Right lobe of liver (tissue), 4 donors: ENCODE measurements at regions not wholly inside any gene's neighbourhood (a gene's known extent, or its start where the extent isn't known, plus 50 kb on each side); places are given as distances from the start of the nearest gene placed in this dataset.

ENCODE experiments used
- CTCF ChIP-seq, 4 donors: fragments of 200-600 bp in 3 of 4; fragments of 450-650 bp in 1 of 4; IDR thresholded peaks; one replicate each; pipeline versions ENCODE4 v1.5.1 to v1.8.0; 2016 to 2022; ENCODE audit warnings: antibody characterized with exemption in 4 of 4, mild to moderate bottlenecking in 2 of 4
- POLR2A ChIP-seq: fragments of 450-650 bp; IDR thresholded peaks from one replicate; pipeline ENCODE4 v1.6.1; 2017; ENCODE audit warnings: antibody characterized with exemption, mild to moderate bottlenecking
- donor health status: DM: no; HTN: no; CAD: no.
- donor health status: DM: no; HTN: no; CAD: no.
- donor health status: DM: no; HTN: yes; CAD: no.

GRCh38 chr10:31721096-31721495 is 207.5 kb downstream of the ARHGAP12 start:
- TF ChIP-seq CTCF (IDR thresholded peaks at IDR 0.05) = no peak
- no peak for TF ChIP-seq POLR2A
